ENCODE measurements at regions not wholly inside any gene's neighbourhood (a gene's known extent, or its start where the extent isn't known, plus 50 kb on each side); places are given as distances from the start of the nearest gene placed in this dataset.
"Not testable (repeated sequence)": the region's sequence is repeated elsewhere in the genome, so short reads cannot be mapped to it uniquely, and the experiment has no call there.

GRCh38 chr7:153047079-153047959 lies 287.8 kb downstream of the ACTR3B start:
- Histone ChIP-seq H3K9me3 (ENCODE audit: control insufficient read depth in 2 of 2, insufficient read depth in 1 of 2, low read depth in 1 of 2, low read length in 1 of 2) (peaks cover 0 to 4% of the 10 kb centered on the region in 2 donors), H3K4me1 (ENCODE audit: control insufficient read depth in 2 of 2, insufficient read depth in 2 of 2, low read length in 1 of 2) (no peaks in the 10 kb centered on the region), H3K27ac (ENCODE audit: low read depth in 2 of 2, low read length in 1 of 2) (no peak overlapping the region), H3K27me3 (ENCODE audit: control insufficient read depth in 1 of 2, insufficient read depth in 2 of 2, low read length in 2 of 2) (no peaks in the 10 kb centered on the region), H3K36me3 (ENCODE audit: control insufficient read depth in 2 of 2, insufficient read depth in 2 of 2, low read length in 1 of 2) (no peaks in the 10 kb centered on the region), H3K4me3 (ENCODE audit: low read depth in 1 of 2, low read length in 2 of 2) (no peak overlapping the region)
- 86 to 87% methylated on average over 21 of the region's 21 CpGs for WGBS, 2 donors

DNA sequence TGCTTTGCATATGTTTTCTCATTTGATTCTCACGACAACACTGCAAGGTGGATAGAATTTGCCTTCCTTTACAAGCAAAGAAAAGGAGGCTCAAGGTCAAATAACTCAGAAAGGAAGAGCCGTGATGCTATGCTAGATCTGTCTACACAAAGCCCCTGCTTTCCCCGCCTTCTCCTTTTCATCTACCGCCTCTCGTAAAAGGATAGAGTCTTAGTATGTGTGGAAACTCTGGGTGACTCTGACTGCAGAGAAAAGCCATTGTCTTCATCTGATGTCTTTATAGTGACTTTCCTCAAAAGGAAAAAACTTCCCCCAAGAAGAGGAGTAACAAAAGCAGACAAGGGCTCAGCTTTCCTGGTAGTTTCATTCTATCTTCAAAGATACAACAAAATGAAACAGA lies 292.7 kb downstream of the ACTR3B start:
- H3K9me3 ChIP-seq (ENCODE audit: control insufficient read depth in 2 of 2, insufficient read depth in 1 of 2, low read depth in 1 of 2, low read length in 1 of 2), result no peaks in the 10 kb centered on the region
- WGBS, 2 donors, result 72 to 75% methylated on average over 5 of the region's 5 CpGs

DNA sequence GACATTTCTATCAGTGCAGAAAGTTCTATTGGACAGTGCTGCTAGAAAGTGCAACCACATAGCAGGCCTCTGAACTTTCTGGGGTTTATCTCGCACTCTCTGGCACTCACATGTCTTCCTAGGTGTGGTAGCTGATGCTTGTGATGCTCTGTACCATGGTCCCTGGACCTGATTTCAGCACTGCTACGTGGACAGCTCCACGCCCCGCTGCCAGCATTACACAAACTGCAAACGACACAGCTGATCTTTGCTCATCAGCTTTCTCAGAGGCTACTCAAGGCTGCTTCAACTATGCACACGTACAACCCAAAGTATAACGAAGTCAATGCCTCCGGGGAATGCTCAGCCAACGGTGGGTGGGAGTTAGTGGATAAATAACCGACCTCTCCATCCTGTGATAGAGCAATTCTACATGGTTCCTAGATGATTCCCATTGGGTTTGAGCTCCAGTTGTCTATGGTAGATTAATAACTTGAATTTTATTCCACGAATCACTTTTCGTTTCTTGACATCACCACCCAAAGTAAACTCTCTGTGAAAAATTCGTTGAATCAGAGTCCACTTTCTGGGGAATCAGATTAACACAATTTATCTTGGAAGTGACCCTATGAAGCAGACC lies 302.5 kb downstream of the ACTR3B start:
- WGBS, 2 donors, result 46 to 48% methylated on average over 13 of the region's 13 CpGs
- Histone ChIP-seq H3K4me3 (ENCODE audit: low read depth in 1 of 2, low read length in 2 of 2) (no peak overlapping the region), H3K9me3 (ENCODE audit: control insufficient read depth in 2 of 2, insufficient read depth in 1 of 2, low read depth in 1 of 2, low read length in 1 of 2) (no peaks in the 10 kb centered on the region), H3K27ac (ENCODE audit: low read depth in 2 of 2, low read length in 1 of 2) (no peak overlapping the region), H3K36me3 (ENCODE audit: control insufficient read depth in 2 of 2, insufficient read depth in 2 of 2, low read length in 1 of 2) (no peaks in the 10 kb centered on the region), H3K4me1 (ENCODE audit: control insufficient read depth in 2 of 2, insufficient read depth in 2 of 2, low read length in 1 of 2) (no peaks in the 10 kb centered on the region), H3K27me3 (ENCODE audit: control insufficient read depth in 1 of 2, insufficient read depth in 2 of 2, low read length in 2 of 2) (no peaks in the 10 kb centered on the region)

More for the DNA sequence above, 292.7 kb downstream of the ACTR3B start:
- H3K4me3 ChIP-seq (ENCODE audit: low read depth in 1 of 2, low read length in 2 of 2), result no peak overlapping the region
- H3K27me3 ChIP-seq (ENCODE audit: control insufficient read depth in 1 of 2, insufficient read depth in 2 of 2, low read length in 2 of 2), result no peaks in the 10 kb centered on the region
- no peaks in the 10 kb centered on the region for H3K4me1 ChIP-seq (ENCODE audit: control insufficient read depth in 2 of 2, insufficient read depth in 2 of 2, low read length in 1 of 2)
- no peaks in the 10 kb centered on the region for H3K36me3 ChIP-seq (ENCODE audit: control insufficient read depth in 2 of 2, insufficient read depth in 2 of 2, low read length in 1 of 2)
- no peak overlapping the region for H3K27ac ChIP-seq (ENCODE audit: low read depth in 2 of 2, low read length in 1 of 2)

DNA sequence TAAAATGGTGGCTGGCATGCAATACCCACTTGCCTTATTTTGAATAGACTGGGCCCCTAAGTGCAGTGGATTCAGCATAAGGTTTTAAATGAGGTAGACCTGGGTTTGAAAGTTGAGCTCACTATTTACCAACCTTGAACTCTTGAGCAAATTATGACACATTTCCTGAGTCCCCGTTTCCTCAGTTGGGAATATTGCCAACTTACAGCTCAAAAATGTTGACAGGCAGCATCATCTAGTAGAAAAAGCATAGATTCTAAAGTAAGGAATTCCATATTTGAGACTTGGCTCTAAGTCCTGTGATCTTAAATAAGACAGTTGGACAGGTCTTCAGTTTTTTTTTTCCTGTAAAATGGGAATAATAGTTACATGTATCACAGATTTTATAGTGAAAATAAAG lies 305.5 kb downstream of the ACTR3B start:
- Histone ChIP-seq H3K4me1 (ENCODE audit: control insufficient read depth in 2 of 2, insufficient read depth in 2 of 2, low read length in 1 of 2) (no peaks in the 10 kb centered on the region), H3K27ac (ENCODE audit: low read depth in 2 of 2, low read length in 1 of 2) (no peak overlapping the region), H3K4me3 (ENCODE audit: low read depth in 1 of 2, low read length in 2 of 2) (no peak overlapping the region), H3K9me3 (ENCODE audit: control insufficient read depth in 2 of 2, insufficient read depth in 1 of 2, low read depth in 1 of 2, low read length in 1 of 2) (no peaks in the 10 kb centered on the region), H3K36me3 (ENCODE audit: control insufficient read depth in 2 of 2, insufficient read depth in 2 of 2, low read length in 1 of 2) (no peaks in the 10 kb centered on the region), H3K27me3 (ENCODE audit: control insufficient read depth in 1 of 2, insufficient read depth in 2 of 2, low read length in 2 of 2) (no peaks in the 10 kb centered on the region)
- WGBS, 2 donors, result 16 to 18% methylated on average over 1 of the region's 1 CpG

DNA sequence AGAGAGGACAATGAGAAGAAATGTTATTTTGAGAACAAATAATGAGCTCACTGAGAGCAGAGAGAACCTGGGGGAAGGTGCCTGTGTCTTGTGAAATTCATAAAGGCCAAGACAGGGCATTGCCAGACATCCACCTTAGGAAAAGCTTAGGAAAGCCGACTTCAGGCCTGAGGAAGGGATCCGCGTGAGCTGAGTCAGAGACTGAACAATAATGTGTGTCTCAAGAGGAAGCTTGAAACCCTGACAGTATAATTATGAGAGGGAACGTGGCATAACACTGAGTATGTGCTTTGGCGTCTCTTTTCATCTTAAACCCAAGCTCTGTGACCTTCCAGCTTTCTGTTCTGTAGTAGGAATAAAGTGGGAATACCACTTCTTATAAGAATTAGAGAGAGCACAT lies 307.2 kb downstream of the ACTR3B start:
- 83 to 84% methylated on average over 5 of the region's 5 CpGs for WGBS, 2 donors
- H3K4me1 ChIP-seq (ENCODE audit: control insufficient read depth in 2 of 2, insufficient read depth in 2 of 2, low read length in 1 of 2), result no peaks in the 10 kb centered on the region
- H3K36me3 ChIP-seq (ENCODE audit: control insufficient read depth in 2 of 2, insufficient read depth in 2 of 2, low read length in 1 of 2), result no peaks in the 10 kb centered on the region
- H3K27me3 ChIP-seq (ENCODE audit: control insufficient read depth in 1 of 2, insufficient read depth in 2 of 2, low read length in 2 of 2), result no peaks in the 10 kb centered on the region
- H3K27ac ChIP-seq (ENCODE audit: low read depth in 2 of 2, low read length in 1 of 2), result no peak overlapping the region
- H3K9me3 ChIP-seq (ENCODE audit: control insufficient read depth in 2 of 2, insufficient read depth in 1 of 2, low read depth in 1 of 2, low read length in 1 of 2), result no peaks in the 10 kb centered on the region
- no peak overlapping the region for H3K4me3 ChIP-seq (ENCODE audit: low read depth in 1 of 2, low read length in 2 of 2)

GRCh38 chr7:153070141-153070540 lies 310.6 kb downstream of the ACTR3B start:
- H3K27ac ChIP-seq (ENCODE audit: low read depth in 2 of 2, low read length in 1 of 2), result no peak overlapping the region
- H3K4me1 ChIP-seq (ENCODE audit: control insufficient read depth in 2 of 2, insufficient read depth in 2 of 2, low read length in 1 of 2), result no peaks in the 10 kb centered on the region
- no peak overlapping the region for H3K4me3 ChIP-seq (ENCODE audit: low read depth in 1 of 2, low read length in 2 of 2)
- H3K36me3 ChIP-seq (ENCODE audit: control insufficient read depth in 2 of 2, insufficient read depth in 2 of 2, low read length in 1 of 2), result no peaks in the 10 kb centered on the region
- H3K27me3 ChIP-seq (ENCODE audit: control insufficient read depth in 1 of 2, insufficient read depth in 2 of 2, low read length in 2 of 2), result no peaks in the 10 kb centered on the region
- H3K9me3 ChIP-seq (ENCODE audit: control insufficient read depth in 2 of 2, insufficient read depth in 1 of 2, low read depth in 1 of 2, low read length in 1 of 2), result no peaks in the 10 kb centered on the region

DNA sequence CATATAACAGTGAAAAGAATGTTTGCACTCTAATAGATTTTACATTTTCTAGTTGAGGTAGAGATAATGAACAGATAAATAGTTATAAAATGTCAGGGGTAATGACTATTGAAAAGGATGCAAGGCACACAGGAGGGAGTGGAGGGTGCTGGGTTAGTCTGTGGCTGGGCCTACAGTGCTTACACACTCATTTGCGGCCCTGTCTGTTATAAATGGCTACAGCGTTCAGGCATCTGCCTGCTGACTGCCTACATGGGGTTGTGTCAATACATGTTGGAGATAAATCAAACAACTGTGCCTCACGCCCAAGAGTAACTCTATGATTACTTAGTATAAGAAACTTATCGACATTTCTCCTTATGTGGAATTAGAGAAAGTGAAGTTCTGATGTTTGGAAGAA lies 313.3 kb downstream of the ACTR3B start:
- no peaks in the 10 kb centered on the region for H3K36me3 ChIP-seq (ENCODE audit: control insufficient read depth in 2 of 2, insufficient read depth in 2 of 2, low read length in 1 of 2)
- 53 to 59% methylated on average over 4 of the region's 4 CpGs for WGBS, 2 donors
- H3K4me1 ChIP-seq (ENCODE audit: control insufficient read depth in 2 of 2, insufficient read depth in 2 of 2, low read length in 1 of 2), result no peaks in the 10 kb centered on the region
- no peaks in the 10 kb centered on the region for H3K9me3 ChIP-seq (ENCODE audit: control insufficient read depth in 2 of 2, insufficient read depth in 1 of 2, low read depth in 1 of 2, low read length in 1 of 2)
- no peak overlapping the region for H3K4me3 ChIP-seq (ENCODE audit: low read depth in 1 of 2, low read length in 2 of 2)
- no peaks in the 10 kb centered on the region for H3K27me3 ChIP-seq (ENCODE audit: control insufficient read depth in 1 of 2, insufficient read depth in 2 of 2, low read length in 2 of 2)
- no peak overlapping the region for H3K27ac ChIP-seq (ENCODE audit: low read depth in 2 of 2, low read length in 1 of 2)

- not testable (repeated sequence) for H3K9me3 ChIP-seq (ENCODE audit: control insufficient read depth in 2 of 2, insufficient read depth in 1 of 2, low read depth in 1 of 2, low read length in 1 of 2); H3K36me3 ChIP-seq (ENCODE audit: control insufficient read depth in 2 of 2, insufficient read depth in 2 of 2, low read length in 1 of 2); H3K27me3 ChIP-seq (ENCODE audit: control insufficient read depth in 1 of 2, insufficient read depth in 2 of 2, low read length in 2 of 2); H3K4me1 ChIP-seq (ENCODE audit: control insufficient read depth in 2 of 2, insufficient read depth in 2 of 2, low read length in 1 of 2); H3K4me3 ChIP-seq (ENCODE audit: low read depth in 1 of 2, low read length in 2 of 2); H3K27ac ChIP-seq (ENCODE audit: low read depth in 2 of 2, low read length in 1 of 2)
- WGBS, 2 donors, result 96 to 98% methylated on average over 2 of the region's 2 CpGs
Observed at GRCh38 chr7:153076289-153076688, 316.7 kb downstream of the ACTR3B start.

DNA sequence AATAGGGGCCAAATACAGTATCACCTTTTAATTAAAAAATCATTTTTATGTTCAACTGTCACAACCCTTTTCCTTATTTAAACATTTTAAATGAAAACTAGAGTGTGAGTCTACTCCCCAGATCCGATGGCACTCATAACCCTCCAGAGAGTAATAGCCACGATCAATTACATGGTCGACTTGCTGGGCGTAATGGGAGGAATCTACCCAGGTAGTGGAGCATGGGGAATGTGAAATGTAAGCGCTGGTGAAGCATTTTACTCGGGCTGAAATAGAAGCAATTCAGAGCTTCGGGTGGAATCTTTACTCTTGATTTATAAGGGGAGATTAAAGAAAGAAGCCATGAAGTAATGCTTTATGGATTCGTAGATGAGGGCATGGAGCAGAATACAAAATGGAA lies 321.9 kb downstream of the ACTR3B start:
- no peaks in the 10 kb centered on the region for H3K27me3 ChIP-seq (ENCODE audit: control insufficient read depth in 1 of 2, insufficient read depth in 2 of 2, low read length in 2 of 2)
- H3K4me1 ChIP-seq (ENCODE audit: control insufficient read depth in 2 of 2, insufficient read depth in 2 of 2, low read length in 1 of 2), result no peaks in the 10 kb centered on the region
- no peaks in the 10 kb centered on the region for H3K36me3 ChIP-seq (ENCODE audit: control insufficient read depth in 2 of 2, insufficient read depth in 2 of 2, low read length in 1 of 2)
- no peak overlapping the region for H3K4me3 ChIP-seq (ENCODE audit: low read depth in 1 of 2, low read length in 2 of 2)
- H3K27ac ChIP-seq (ENCODE audit: low read depth in 2 of 2, low read length in 1 of 2), result no peak overlapping the region
- peaks cover 0 to 3% of the 10 kb centered on the region in 2 donors for H3K9me3 ChIP-seq (ENCODE audit: control insufficient read depth in 2 of 2, insufficient read depth in 1 of 2, low read depth in 1 of 2, low read length in 1 of 2)
- WGBS, 2 donors, result 87% methylated on average over 8 of the region's 8 CpGs

GRCh38 chr7:153084278-153084677 lies 324.7 kb downstream of the ACTR3B start:
- Histone ChIP-seq H3K36me3 (ENCODE audit: control insufficient read depth in 2 of 2, insufficient read depth in 2 of 2, low read length in 1 of 2) (no peaks in the 10 kb centered on the region), H3K4me1 (ENCODE audit: control insufficient read depth in 2 of 2, insufficient read depth in 2 of 2, low read length in 1 of 2) (no peaks in the 10 kb centered on the region), H3K9me3 (ENCODE audit: control insufficient read depth in 2 of 2, insufficient read depth in 1 of 2, low read depth in 1 of 2, low read length in 1 of 2) (peaks cover 2 to 3% of the 10 kb centered on the region in 2 donors), H3K27me3 (ENCODE audit: control insufficient read depth in 1 of 2, insufficient read depth in 2 of 2, low read length in 2 of 2) (no peaks in the 10 kb centered on the region), H3K4me3 (ENCODE audit: low read depth in 1 of 2, low read length in 2 of 2) (no peak overlapping the region), H3K27ac (ENCODE audit: low read depth in 2 of 2, low read length in 1 of 2) (no peak overlapping the region)
- 92 to 93% methylated on average over 6 of the region's 6 CpGs for WGBS, 2 donors
